BJ (cell line): ENCODE measurements at regions not wholly inside any gene's neighbourhood (a gene's known extent, or its start where the extent isn't known, plus 50 kb on each side); places are given as distances from the start of the nearest gene placed in this dataset.

ENCODE experiments used
- CTCF ChIA-PET: fragments of 350-600 bp; formaldehyde crosslinking; extraction: SDS; loops from one replicate; lab custom pipeline; 2021; ENCODE audit warnings: antibody characterized with exemption, inconsistent platforms; lab: Yijun Ruan, JAX
- POLR2A ChIA-PET: fragments of 300-600 bp; sonication (Branson Sonifier 250); formaldehyde crosslinking; extraction: SDS; loops from one replicate; lab custom pipeline; 2021; ENCODE audit warnings: antibody characterized with exemption; lab: Charles Lee
- DNase-seq: peaks from one replicate; pipeline ENCODE4 v3.0.0-alpha.2; 2011; ENCODE audit warnings: low read depth
- H3K27me3 ChIP-seq: 2 replicates; pipeline ENCODE4 v1.6.0; 2011; ENCODE audit warnings: low read length; ENCODE audit not compliant: control insufficient read depth, insufficient read depth
- H3K36me3 ChIP-seq: 2 replicates; pipeline ENCODE4 v1.5.1; 2011; ENCODE audit warnings: low read length; ENCODE audit not compliant: control insufficient read depth, insufficient read depth
- H3K4me3 ChIP-seq: 2 replicates; pipeline ENCODE4 v1.5.1; 2011; ENCODE audit warnings: low read depth, mild to moderate bottlenecking, control low read depth, low read length
- TF ChIP-seq, protein P1 (sequence below): IDR thresholded peaks from 2 replicates; pipeline ENCODE4 v1.5.1; 2011; ENCODE audit warnings: low read depth, mild to moderate bottlenecking, control low read depth, inconsistent platforms, low read length, moderate library complexity; ENCODE audit not compliant: insufficient read depth

DNA sequence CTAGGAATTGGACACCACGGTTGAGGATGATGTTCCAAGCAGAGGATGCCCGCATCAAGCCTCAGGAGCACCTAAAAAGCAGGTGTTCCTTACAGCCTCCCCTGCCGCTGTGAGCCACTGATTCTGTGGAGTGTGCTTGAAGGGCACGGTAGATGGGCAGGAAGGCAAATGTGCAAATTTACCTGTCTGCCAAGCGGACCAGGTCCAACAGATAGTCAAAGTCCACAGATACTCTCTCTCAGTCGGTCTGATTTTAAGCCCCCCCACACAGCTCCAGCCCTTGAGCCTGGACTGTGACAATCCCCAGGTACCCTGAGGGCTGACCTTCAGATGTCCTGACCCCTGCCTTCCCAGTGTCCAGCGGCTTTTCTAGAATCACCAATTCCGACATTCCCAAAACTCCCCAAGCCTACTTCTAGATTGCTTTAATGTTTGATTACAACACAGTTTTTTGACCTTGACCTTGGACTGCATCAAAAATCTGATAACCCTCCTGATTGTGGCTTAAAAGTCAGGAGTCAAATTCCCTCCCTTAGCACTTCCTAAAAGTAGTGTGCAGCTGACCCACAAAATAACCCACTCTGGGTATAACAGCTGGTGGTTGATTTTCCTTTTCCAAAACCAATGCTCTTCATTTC, 208.8 kb upstream of the NCKAP5 start:
- CTCF ChIA-PET, result interaction anchor here (1.2 to 2.4 kb wide), 3 partner anchors 67 to 257 kb away, joined by 3 to 8 read pairs (median 7); no protein-coding TSS in a partner anchor
- DNase-seq, result no peak
- Histone ChIP-seq H3K4me3 (no peak overlapping the region), H3K27me3 (no peaks in the 10 kb centered on the region), H3K36me3 (no peaks in the 10 kb centered on the region)
- POLR2A ChIA-PET, result interaction anchor here (0.5 kb wide), 1 partner anchor 935 kb away, joined by 5 read pairs; no protein-coding TSS in a partner anchor
- TF ChIP-seq, protein P1, sequence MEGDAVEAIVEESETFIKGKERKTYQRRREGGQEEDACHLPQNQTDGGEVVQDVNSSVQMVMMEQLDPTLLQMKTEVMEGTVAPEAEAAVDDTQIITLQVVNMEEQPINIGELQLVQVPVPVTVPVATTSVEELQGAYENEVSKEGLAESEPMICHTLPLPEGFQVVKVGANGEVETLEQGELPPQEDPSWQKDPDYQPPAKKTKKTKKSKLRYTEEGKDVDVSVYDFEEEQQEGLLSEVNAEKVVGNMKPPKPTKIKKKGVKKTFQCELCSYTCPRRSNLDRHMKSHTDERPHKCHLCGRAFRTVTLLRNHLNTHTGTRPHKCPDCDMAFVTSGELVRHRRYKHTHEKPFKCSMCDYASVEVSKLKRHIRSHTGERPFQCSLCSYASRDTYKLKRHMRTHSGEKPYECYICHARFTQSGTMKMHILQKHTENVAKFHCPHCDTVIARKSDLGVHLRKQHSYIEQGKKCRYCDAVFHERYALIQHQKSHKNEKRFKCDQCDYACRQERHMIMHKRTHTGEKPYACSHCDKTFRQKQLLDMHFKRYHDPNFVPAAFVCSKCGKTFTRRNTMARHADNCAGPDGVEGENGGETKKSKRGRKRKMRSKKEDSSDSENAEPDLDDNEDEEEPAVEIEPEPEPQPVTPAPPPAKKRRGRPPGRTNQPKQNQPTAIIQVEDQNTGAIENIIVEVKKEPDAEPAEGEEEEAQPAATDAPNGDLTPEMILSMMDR, result no peak

DNA sequence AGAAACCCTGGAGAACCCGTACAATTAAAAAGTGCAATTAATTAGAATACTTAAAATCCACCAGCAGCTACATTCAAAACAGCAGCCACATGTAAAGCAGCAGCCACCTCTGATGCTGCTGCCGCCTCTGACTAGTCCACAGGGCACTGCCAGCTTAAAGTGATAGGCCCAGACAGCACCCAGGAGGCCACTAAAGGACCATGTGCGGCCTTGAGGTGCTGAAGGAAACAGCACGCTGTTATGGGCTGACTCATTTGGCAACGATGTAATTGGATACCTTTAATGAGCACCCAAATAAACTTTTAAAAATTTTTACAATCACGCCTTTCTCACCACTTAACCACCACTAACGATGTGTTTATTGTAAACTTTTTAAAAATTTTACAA, 209.3 kb upstream of the NCKAP5 start:
- CTCF ChIA-PET, result interaction anchor here (1.2 to 2.4 kb wide), 3 partner anchors 67 to 257 kb away, joined by 3 to 8 read pairs (median 7); no protein-coding TSS in a partner anchor
- Histone ChIP-seq H3K27me3 (no peaks in the 10 kb centered on the region), H3K4me3 (no peak overlapping the region), H3K36me3 (no peaks in the 10 kb centered on the region)
- no peak for DNase-seq
- TF ChIP-seq, protein P1, result no peak
- POLR2A ChIA-PET, result interaction anchor here (0.5 kb wide), 1 partner anchor 935 kb away, joined by 5 read pairs; no protein-coding TSS in a partner anchor

DNA sequence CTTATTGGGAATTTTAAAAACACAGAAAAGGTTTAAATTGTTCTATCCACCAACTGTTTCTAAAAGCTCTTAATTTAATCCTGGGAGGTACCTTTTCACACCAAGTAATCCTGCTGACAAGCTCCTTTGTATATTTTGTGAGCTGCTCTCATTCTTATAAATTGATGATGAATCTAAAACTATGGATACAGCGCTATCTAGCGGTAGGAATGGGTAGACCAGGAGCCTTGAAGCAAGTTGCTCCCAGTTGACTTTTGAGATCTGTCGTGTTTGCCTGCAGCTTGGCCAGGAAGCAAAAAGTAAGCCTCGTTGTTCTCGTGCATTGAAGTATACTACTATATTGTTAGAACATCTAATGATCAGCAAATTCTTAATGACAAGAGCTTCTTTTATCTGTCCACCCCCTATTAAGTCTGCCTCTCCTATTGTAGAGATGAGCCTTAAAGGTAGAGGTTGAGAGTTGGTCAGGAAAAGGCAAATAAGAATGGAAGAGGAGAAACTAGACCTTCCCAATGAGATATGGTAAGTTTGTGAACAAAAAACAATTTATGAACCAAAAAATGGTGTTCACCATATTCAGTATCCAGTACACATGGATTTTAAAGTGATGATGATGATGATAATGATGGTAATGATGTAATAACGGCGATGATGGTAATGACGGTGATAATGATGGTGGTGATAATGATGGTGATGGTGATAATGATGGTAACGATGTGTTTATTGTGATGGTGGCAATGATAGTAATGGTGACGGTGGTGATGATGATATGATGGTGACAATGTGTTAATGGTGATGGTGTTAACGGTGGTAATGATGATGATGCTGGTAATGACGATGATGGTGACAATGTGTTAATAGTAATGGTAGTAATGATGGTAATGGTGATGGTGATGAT, 212.1 kb upstream of the NCKAP5 start:
- TF ChIP-seq, protein P1, result peak; percentile 82
- CTCF ChIA-PET, result interaction anchor here (0.6 to 1.6 kb wide), 33 partner anchors 8 to 1129 kb away, joined by 3 to 20 read pairs (median 4); partner anchors contain the start of gene NCKAP5
- POLR2A ChIA-PET, result no interaction called here
- H3K27me3 ChIP-seq, result no peaks in the 10 kb centered on the region
- no peak for DNase-seq
- H3K36me3 ChIP-seq, result no peaks in the 10 kb centered on the region
- H3K4me3 ChIP-seq, result no peak overlapping the region

DNA sequence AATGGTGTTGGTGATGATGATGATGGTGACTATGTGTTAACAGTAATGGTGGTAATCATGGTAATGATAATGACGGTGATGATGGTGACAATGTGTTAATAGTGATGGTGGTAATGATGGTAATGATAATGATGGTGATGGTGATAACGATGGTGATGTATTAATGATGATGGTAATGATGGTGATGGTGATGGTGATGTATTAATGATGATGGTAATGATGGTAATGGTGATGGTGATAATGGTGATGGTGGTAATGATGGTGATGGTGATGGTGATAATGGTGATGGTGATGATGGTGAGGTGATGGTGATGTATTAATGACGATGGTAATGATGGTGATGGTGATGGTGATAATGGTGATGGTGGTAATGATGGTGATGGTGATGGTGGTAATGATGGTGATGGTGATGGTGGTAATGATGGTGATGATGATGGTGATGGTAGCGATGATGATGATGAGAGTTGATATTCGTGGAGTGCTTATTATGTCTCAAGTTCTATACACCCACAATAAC, 212.8 kb upstream of the NCKAP5 start:
- ChIA-PET POLR2A (no interaction called here), CTCF (no interaction called here)
- no peak for DNase-seq
- Histone ChIP-seq H3K36me3 (no peaks in the 10 kb centered on the region), H3K4me3 (no peak overlapping the region), H3K27me3 (no peaks in the 10 kb centered on the region)
- TF ChIP-seq, protein P1, result no peak

DNA sequence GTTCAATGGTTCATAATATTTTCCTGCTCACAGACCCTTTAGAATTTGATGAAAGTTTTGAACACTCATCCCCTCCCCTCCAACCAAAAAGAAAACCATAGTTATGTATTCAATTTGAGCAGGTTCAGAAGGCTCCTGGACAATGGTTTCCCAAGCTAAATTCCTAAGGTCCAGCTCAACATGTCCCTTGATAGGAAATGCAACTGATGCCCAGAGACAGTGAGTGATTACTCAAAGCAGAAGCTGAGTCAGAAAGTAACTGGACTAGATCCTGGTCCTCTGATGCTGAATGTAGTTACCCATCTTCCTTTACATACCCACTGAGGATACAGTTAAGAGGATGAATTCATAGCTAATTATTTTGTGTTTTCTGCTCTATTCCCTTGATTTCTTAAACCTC, 218.9 kb upstream of the NCKAP5 start:
- no peak for DNase-seq
- Histone ChIP-seq H3K27me3 (no peaks in the 10 kb centered on the region), H3K4me3 (no peak overlapping the region), H3K36me3 (no peaks in the 10 kb centered on the region)
- ChIA-PET POLR2A (no interaction called here), CTCF (interaction anchor here (1.0 to 1.3 kb wide), 2 partner anchors 11 to 226 kb away, joined by 3 read pairs; no protein-coding TSS in a partner anchor)
- TF ChIP-seq, protein P1, result no peak
